Body of pancreas (tissue), 4 donors: ENCODE measurements at regions not wholly inside any gene's neighbourhood (a gene's known extent, or its start where the extent isn't known, plus 50 kb on each side); places are given as distances from the start of the nearest gene placed in this dataset.

Experiments
- CTCF ChIP-seq, 7 experiments: fragments of 450-650 bp in 4 of 7; fragments of 200-600 bp in 3 of 7; sonication (generic) in 3 of 7; IDR thresholded peaks; one replicate each; pipeline ENCODE4 v1.5.1; 2016 to 2019; ENCODE audit warnings: antibody characterized with exemption in 7 of 7
- POLR2A ChIP-seq, 3 donors: fragments of 450-650 bp; IDR thresholded peaks; one replicate each; pipeline ENCODE4 v1.6.1; 2016; ENCODE audit warnings: antibody characterized with exemption in 3 of 3, mild to moderate bottlenecking in 2 of 3

- TF ChIP-seq POLR2A (IDR thresholded peaks at IDR 0.05) (no peak), CTCF (IDR thresholded peaks at IDR 0.05) (no peak)
Measured at GRCh38 chr2:155872396-155872795, 460.1 kb downstream of the NR4A2 start.
